Suprapubic skin (tissue), 4 donors: ENCODE measurements at regions not wholly inside any gene's neighbourhood (a gene's known extent, or its start where the extent isn't known, plus 50 kb on each side); places are given as distances from the start of the nearest gene placed in this dataset.

Experiments
- DNase-seq, 2 donors: peaks; one replicate each; pipeline ENCODE4 v3.0.0-alpha.2; 2019; ENCODE audit warnings: low spot score in 2 of 2
- H3K27ac ChIP-seq: fragments of 200-600 bp; sonication (generic); one replicate; pipeline ENCODE4 v1.5.1; 2019
- H3K27me3 ChIP-seq: fragments of 200-600 bp; sonication (generic); one replicate; pipeline ENCODE4 v1.5.1; 2019
- H3K36me3 ChIP-seq: fragments of 200-600 bp; sonication (generic); one replicate; pipeline ENCODE4 v1.5.1; 2019
- H3K4me1 ChIP-seq: fragments of 200-600 bp; sonication (generic); one replicate; pipeline ENCODE4 v1.5.1; 2019
- H3K4me3 ChIP-seq: fragments of 200-600 bp; sonication (generic); one replicate; pipeline ENCODE4 v1.5.1; 2019; ENCODE audit warnings: mild to moderate bottlenecking
- H3K9me3 ChIP-seq: fragments of 200-600 bp; sonication (generic); one replicate; pipeline ENCODE4 v1.5.1; 2019
- EP300 ChIP-seq: sonication (generic); formaldehyde crosslinking; IDR thresholded peaks from one replicate; pipeline ENCODE4 v1.6.1; 2017; ENCODE audit warnings: antibody characterized with exemption
- POLR2A ChIP-seq, 2 donors: fragments of 450-650 bp; IDR thresholded peaks; one replicate each; pipeline ENCODE4 v1.6.1; 2017; ENCODE audit warnings: antibody characterized with exemption in 2 of 2, mild to moderate bottlenecking in 2 of 2, moderate library complexity in 2 of 2
- POLR2AphosphoS5 ChIP-seq, 3 donors: sonication (generic); formaldehyde crosslinking; IDR thresholded peaks; one replicate each; pipeline ENCODE4 v1.6.1; 2017; ENCODE audit warnings: antibody characterized with exemption in 3 of 3
- WGBS: methylation state at CpG from one replicate; pipeline ENCODE4 v1.1.5; 2018; 5-methylcytosine and 5-hydroxymethylcytosine counted together
- TF ChIP-seq, protein P1 (sequence below), 2 donors: fragments of 200-600 bp in 1 of 2; fragments of 450-650 bp in 1 of 2; sonication (generic) in 1 of 2; IDR thresholded peaks; one replicate each; pipeline ENCODE4 v1.5.1; 2016 to 2019; ENCODE audit warnings: antibody characterized with exemption in 2 of 2, mild to moderate bottlenecking in 1 of 2, moderate library complexity in 1 of 2

DNA sequence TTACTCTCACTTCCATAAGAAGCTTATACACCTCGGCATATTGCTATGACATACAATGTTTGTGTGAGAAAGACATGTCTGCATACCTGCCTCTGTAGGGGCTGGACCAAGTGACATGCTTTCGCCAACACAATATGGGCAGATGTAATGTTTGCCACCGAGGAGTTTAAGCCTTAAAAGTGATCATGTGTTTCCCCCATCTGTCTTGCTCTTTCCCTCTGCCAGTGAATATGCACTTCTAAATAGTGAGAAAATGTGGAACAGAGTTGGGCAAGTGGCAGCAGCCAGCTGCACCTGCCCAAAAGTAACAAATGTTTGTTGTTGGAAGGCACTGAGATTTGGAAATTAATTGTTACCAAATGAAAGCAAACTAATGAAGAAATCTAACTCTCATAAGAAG, 274.8 kb upstream of the BTBD3 start:
- no peak for DNase-seq
- TF ChIP-seq EP300 (no peak), POLR2A (IDR thresholded peaks at IDR 0.05) (no peak), POLR2AphosphoS5 (IDR thresholded peaks at IDR 0.05) (no peak)
- TF ChIP-seq, protein P1, sequence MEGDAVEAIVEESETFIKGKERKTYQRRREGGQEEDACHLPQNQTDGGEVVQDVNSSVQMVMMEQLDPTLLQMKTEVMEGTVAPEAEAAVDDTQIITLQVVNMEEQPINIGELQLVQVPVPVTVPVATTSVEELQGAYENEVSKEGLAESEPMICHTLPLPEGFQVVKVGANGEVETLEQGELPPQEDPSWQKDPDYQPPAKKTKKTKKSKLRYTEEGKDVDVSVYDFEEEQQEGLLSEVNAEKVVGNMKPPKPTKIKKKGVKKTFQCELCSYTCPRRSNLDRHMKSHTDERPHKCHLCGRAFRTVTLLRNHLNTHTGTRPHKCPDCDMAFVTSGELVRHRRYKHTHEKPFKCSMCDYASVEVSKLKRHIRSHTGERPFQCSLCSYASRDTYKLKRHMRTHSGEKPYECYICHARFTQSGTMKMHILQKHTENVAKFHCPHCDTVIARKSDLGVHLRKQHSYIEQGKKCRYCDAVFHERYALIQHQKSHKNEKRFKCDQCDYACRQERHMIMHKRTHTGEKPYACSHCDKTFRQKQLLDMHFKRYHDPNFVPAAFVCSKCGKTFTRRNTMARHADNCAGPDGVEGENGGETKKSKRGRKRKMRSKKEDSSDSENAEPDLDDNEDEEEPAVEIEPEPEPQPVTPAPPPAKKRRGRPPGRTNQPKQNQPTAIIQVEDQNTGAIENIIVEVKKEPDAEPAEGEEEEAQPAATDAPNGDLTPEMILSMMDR (IDR thresholded peaks at IDR 0.05): no peak
- WGBS: 77% methylated on average over 3 of the region's 3 CpGs
- Histone ChIP-seq H3K27ac (no peak overlapping the region), H3K9me3 (peaks cover 3% of the 10 kb centered on the region), H3K4me3 (no peak overlapping the region), H3K27me3 (peaks cover 3% of the 10 kb centered on the region), H3K36me3 (no peaks in the 10 kb centered on the region), H3K4me1 (no peaks in the 10 kb centered on the region)

DNA sequence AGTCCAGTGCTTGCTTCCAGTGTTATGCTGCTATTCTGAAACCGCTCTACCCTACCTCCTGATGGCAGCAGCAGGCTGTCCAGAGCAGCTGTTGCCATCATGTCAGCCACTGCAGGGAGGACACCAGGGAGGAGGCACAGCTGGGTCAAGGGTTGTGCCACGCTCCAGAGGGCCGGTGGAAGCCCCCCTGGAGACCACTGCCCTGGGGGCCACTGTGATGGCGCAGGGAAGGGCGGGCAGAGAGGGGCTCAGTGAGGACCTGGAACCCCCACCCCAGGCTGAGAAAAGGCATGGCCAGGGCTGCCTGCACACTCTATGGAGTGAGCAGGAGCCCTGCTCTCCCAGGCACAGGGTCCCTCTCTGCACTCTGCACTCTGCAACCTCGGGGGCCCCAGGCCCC, 271.3 kb upstream of the BTBD3 start:
- no peaks in the 10 kb centered on the region for H3K36me3 ChIP-seq
- 100% methylated on average over 1 of the region's 6 CpGs for WGBS
- H3K4me3 ChIP-seq: no peak overlapping the region
- DNase-seq: no peak
- TF ChIP-seq POLR2A (IDR thresholded peaks at IDR 0.05): no peak
- no peak for TF ChIP-seq POLR2AphosphoS5 (IDR thresholded peaks at IDR 0.05)
- TF ChIP-seq, protein P1 (IDR thresholded peaks at IDR 0.05): no peak
- no peak for TF ChIP-seq EP300
- H3K9me3 ChIP-seq: peaks cover 3% of the 10 kb centered on the region
- H3K27me3 ChIP-seq: peaks cover 3% of the 10 kb centered on the region
- no peaks in the 10 kb centered on the region for H3K4me1 ChIP-seq
- H3K27ac ChIP-seq: no peak overlapping the region

DNA sequence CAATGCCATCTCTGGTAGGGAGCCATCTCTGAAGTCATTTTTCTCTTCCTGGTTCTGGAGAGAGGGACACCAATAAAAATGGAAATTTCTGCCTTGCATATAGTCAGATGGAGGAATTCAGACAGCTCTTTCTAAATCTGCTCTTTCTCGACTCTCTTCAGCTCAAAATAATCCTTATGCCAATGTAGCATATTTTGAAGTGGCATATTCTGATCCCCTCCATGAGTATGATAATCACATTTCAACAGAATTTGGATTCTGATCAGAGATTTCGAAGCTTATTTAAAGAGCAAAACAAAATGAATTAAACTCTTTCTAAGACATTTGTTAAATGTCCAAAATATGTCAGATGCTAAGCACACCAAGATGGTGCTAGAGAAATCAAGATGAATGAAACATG, 267.1 kb upstream of the BTBD3 start:
- H3K36me3 ChIP-seq: no peaks in the 10 kb centered on the region
- no peaks in the 10 kb centered on the region for H3K27me3 ChIP-seq
- no peak for DNase-seq
- H3K9me3 ChIP-seq: peaks cover 3% of the 10 kb centered on the region
- no peak overlapping the region for H3K27ac ChIP-seq
- H3K4me3 ChIP-seq: no peak overlapping the region
- H3K4me1 ChIP-seq: no peaks in the 10 kb centered on the region
- no peak for TF ChIP-seq POLR2A (IDR thresholded peaks at IDR 0.05)
- TF ChIP-seq, protein P1 (IDR thresholded peaks at IDR 0.05): no peak
- TF ChIP-seq POLR2AphosphoS5 (IDR thresholded peaks at IDR 0.05): no peak
- no peak for TF ChIP-seq EP300
- WGBS: 78% methylated on average over 2 of the region's 2 CpGs

DNA sequence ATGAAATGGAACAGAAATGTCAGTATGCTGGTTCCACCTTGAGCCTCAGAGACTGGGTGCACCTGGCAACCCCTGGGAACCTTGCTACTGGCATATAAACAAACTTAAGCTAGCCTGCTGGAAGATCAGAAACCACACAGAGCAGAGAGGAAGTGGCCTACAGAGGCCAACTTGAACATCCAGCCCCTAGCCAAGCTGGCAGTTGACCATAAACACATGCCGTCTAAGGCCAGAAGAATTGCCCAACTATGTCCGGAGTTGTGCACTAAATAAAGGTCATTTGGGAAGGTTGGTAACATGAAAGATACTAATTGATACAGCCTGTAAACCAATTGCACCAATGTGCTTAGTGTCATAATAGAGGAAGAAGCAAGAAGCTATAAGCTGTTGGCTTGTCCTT, 266.6 kb upstream of the BTBD3 start:
- WGBS: 56% methylated on average over 2 of the region's 2 CpGs
- H3K27me3 ChIP-seq: no peaks in the 10 kb centered on the region
- H3K9me3 ChIP-seq: peaks cover 3% of the 10 kb centered on the region
- no peak for TF ChIP-seq POLR2AphosphoS5 (IDR thresholded peaks at IDR 0.05)
- TF ChIP-seq, protein P1 (IDR thresholded peaks at IDR 0.05): no peak
- TF ChIP-seq EP300: no peak
- no peak for TF ChIP-seq POLR2A (IDR thresholded peaks at IDR 0.05)
- no peaks in the 10 kb centered on the region for H3K36me3 ChIP-seq
- no peak for DNase-seq
- H3K4me1 ChIP-seq: no peaks in the 10 kb centered on the region
- H3K4me3 ChIP-seq: no peak overlapping the region
- H3K27ac ChIP-seq: no peak overlapping the region

DNA sequence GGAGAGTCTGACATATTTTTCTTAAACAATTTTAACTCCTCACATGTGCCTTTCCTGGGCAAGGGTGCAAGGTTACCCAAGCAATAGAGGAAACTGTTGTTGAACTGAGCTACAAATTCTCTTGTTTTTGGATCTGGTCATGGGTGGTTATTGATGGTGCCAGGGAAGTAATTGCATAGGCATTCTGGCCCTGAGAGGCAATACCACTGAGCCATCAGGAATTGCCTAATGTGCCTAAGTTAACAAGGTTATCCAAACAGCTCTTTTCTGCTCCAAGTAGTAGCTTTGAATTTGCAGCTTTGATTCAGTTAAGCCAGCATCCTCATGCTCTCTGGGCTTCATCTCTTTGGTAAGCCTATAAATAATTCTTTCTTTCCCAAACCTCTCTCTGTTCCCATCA, 266.0 kb upstream of the BTBD3 start:
- no peaks in the 10 kb centered on the region for H3K27me3 ChIP-seq
- no peak overlapping the region for H3K27ac ChIP-seq
- H3K4me1 ChIP-seq: no peaks in the 10 kb centered on the region
- no peak for TF ChIP-seq POLR2A (IDR thresholded peaks at IDR 0.05)
- no peak for TF ChIP-seq EP300
- no peak for TF ChIP-seq POLR2AphosphoS5 (IDR thresholded peaks at IDR 0.05)
- TF ChIP-seq, protein P1 (IDR thresholded peaks at IDR 0.05): no peak
- DNase-seq: no peak
- peaks cover 3% of the 10 kb centered on the region for H3K9me3 ChIP-seq
- no peaks in the 10 kb centered on the region for H3K36me3 ChIP-seq
- no peak overlapping the region for H3K4me3 ChIP-seq
